C1 segment of cervical spinal cord (tissue), 14 donors: ENCODE measurements at regions not wholly inside any gene's neighbourhood (a gene's known extent, or its start where the extent isn't known, plus 50 kb on each side); places are given as distances from the start of the nearest gene placed in this dataset.
"Not testable (repeated sequence)": the region's sequence is repeated elsewhere in the genome, so short reads cannot be mapped to it uniquely, and the experiment has no call there.

Source experiments
- DNase-seq, 14 donors: peaks; one replicate each; lab custom pipeline; 2025; lab: John Stamatoyannopoulos, UW

DNA sequence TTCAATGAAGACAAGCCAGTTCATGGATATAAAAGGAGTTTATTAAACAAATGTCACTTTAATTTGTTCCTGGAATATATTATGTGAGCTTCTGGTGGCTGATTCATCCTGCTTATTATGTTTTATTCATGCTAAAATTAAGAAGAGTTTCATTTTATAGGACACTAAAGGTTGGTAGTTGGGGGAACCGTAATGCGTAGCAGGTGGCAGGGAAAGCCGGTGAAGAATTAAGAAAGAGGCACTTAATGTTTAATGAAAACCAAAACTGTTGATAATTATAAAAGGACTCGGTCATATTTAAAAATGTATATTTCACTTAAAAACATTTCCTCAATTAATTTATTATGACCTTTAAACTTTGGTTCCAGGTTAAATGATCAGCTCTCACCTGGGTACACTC is 94.3 kb downstream of the XKR3 start:
- DNase-seq = not testable (repeated sequence)

DNA sequence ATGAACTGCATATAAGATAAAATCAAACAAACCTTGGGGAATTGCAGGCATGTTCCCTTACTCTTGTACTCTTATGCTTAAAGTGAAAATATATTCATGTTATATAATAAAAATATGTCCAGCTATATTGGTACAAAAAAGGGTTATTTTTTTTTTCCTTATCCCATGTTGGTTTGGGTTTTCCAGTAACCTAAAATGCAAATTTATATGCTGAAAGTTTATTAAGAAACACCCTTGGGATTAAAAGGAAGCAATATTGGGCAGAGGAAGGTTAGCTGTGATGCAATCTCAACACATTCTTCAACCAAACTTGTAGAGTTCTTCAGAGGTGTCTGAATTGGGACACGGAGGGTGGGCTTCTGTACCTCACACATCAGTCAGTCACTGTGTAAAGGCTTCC is 97.7 kb downstream of the XKR3 start:
- DNase-seq = not testable (repeated sequence)

DNA sequence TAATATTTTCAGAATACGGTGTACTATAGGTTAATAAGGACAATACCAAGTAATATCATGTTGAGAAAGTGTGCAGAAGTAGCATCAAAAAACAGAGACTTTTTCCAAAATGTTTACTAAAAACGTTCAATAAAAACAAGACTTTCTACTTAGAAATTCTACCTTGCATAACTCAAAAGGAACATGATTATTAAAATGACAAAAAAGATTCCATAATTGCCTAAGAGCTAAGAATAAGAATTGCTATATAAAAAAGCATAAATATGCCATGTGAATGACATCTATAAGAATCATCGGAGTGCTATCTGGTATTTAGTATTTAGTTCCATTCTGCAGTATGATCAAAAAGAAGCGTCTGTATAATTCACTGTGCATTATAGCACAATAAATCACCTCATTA is 102.0 kb downstream of the XKR3 start:
- not testable (repeated sequence) for DNase-seq

DNA sequence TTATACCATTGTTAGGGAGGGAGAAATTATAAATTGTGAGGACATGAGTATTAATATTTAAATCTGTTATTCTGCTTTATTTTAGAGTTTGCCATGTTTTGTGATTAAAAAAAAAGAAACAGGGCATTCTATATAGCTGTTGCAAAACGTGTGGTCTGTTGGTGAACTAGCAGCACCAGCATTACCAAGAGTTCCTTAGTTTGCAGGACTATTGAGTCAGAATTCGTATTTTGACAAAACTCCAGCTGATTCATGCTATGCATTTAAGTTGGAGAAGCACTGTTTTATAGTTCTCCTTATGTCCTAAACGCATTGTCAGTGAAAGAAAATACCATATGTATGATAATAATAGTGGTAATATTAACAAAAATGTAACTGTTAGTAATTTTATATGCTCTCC is 102.6 kb downstream of the XKR3 start:
- not testable (repeated sequence) for DNase-seq

DNA sequence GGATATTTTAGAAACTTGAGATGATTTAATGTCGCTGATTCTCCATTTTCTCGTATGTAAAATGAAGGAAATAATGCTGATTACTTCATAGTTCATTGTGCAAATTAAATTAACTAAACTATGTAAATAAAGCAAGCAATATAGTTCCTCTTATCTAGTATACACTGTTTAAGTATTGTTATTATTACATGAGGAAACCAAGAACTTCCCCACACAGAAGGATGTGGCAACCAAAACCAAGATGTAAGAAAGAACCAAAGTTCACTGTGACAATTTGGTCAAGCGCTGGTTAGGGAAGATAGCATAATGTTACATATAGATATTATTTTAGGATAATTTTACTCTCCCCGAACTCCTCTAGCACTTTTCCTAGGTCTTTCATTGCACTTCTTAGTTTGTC is 103.2 kb downstream of the XKR3 start:
- DNase-seq = no peak

DNA sequence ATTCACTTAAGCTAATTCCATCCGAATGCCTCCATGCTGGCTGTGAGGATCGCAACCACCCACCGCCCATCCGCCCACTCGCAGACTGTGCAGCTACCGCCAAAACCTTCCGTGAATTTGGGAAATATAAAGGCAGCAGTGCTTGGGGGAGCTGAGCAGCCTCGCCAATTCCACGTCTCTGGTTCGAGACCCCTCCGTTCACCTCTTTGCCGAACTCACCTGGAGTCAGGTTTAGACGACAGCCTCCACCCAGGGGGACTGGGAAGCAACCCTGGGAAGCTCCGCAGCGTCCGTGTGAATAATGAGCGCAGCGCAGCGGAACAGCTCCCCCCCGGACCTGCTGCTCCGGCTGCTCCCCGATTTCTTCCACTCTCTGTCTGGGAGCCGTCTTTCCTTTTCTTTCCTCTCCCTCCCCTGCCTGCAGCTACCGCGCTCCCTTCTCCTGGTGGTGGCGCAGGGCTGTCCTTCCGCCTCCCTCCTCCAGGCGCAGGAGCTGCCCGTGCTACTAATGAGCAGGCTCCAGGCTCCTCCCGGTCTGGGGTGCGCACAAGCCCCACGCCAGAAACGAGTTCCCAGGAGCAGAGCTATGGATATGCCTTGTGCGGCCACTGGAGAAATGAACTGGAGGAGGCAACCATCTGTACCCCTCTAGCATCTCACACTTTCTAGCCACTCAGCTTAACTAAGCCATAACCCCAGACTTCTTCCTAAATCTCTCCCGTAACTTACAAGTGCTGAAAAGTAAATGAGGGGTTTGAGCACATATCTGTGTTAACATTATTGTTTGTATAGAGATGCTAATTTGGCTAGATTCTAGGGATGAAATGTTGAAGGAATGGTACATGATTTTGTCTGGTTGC is 107.3 kb downstream of the XKR3 start:
- DNase-seq = peak in 1 of 14 donors; percentile 7

DNA sequence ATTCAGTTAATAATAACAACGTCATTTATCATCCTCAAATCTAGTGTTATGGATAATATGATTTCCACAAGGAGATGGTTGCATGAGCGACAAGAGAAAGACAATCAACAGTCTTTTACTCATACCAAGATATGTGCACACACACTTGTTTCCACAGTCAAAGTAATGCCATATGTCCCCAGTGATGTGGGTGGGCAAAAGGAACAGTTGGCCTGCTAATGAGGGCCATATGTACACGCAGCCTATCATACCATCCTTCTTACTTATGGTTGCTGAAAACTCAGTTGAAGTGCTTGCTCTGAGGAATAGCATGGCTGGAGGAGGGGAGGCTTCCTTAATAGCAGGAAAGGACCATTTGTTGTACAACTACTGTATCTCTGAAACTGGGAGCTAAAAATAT is 110.6 kb downstream of the XKR3 start:
- DNase-seq = not testable (repeated sequence)

DNA sequence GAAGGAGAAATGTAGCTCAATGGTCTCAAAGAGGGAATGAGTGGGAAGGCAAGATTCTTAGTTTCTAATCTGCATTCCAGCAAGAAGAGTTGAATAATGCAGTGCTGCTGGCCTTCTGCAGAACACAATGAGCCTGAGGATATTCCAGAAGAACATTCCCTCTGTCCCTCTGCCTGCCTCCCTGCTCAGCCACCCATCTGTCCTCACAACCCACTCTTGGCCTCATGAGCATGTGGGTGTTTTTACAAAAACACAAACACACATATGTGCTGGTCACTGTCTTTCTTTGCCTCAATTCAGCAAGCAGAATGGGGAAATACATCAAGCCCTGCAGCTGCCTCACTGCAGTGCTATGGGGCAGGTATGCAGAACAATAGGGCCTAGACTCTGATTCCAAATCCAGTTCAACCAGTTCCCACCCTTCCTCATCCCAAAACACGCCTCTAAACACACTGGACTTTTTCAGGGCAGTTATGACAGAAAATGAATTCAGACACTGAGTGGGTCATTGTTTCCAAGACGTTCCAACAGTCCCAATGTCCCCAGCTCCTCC is 109.8 kb upstream of the CCT8L2 start:
- not testable (repeated sequence) for DNase-seq

DNA sequence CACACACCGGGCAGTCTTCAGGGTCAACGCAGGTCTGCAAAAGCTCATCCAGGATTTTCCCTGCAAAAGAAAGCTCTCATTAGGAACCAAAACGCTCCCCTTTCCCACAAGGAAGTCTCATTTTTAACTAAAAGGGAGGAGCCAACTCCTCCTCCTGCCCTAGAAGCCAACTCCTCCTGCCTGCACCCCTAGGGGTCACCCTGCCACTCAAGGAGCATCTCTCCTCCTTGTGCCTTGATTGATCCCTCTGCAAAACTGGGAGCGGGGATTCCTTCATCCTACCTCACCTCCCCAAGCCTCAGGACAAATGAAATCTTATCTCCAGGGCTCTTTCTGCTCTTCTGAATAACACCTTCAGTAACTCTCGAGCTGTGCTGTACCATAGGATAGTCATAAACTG is 107.8 kb upstream of the CCT8L2 start:
- not testable (repeated sequence) for DNase-seq

DNA sequence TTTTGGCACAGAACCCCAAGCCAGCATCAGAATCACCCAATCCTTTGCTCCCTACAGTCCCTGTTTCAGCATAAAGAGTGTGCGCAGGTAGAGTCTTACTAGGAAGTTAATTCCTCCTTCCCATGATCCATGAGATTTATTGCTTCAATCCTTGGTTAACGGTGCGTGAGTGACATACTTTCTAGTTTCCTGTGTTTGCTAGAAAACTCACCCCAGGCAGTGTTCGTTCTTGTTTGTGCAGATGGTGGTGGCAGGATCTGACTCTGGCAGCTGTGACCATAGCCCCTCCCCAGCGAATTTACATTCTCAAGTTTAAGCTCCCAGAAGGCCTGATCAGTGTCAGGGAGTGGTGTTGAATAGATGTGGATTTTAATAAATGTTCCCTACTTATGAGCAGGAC is 106.7 kb upstream of the CCT8L2 start:
- no peak for DNase-seq

DNA sequence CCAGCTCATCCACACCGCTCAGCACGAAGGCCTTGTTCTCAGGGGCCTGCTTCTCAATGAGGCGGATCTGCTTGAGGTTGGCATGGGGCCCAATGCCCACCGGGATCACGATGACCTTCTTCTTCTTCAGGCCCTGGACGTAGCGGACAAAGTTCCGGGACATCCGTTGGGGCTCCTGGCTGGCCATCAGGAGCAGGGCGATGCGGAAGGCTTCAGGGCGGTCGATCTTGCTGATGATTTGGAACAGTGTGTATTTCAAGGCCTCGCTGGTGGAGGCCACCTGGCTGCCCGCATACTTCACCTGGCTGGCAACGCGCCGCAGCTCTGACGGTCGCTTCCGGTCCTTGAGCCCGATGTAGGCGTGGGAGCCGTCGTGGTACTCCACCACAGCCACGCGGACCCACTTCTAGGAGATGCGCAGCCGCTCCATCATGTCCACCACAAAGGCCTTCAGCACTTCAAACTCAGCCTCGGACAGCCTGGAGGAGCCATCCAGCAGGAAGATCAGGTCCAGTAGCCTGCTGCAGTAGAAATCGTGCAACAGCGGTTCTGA is 105.0 kb upstream of the CCT8L2 start:
- not testable (repeated sequence) for DNase-seq

DNA sequence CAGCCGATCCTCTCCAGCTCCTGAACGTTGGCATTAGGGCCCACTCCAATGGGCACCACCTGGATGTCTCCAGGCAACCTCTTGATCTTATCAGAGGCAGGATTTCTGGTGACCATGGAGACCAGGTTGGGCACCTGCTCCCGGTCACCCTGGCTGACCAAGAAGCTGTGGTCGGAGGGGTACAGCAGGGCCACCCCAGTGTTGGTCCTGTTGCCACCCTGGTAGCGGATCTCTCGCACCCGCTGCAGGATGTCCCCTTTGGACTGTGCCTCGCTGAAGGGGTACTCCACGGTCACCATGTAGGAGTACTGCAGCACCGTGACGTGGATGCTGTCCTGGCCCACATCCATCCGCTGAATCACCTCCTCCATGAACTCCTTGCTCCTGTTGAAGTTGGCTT is 104.3 kb upstream of the CCT8L2 start:
- not testable (repeated sequence) for DNase-seq

DNA sequence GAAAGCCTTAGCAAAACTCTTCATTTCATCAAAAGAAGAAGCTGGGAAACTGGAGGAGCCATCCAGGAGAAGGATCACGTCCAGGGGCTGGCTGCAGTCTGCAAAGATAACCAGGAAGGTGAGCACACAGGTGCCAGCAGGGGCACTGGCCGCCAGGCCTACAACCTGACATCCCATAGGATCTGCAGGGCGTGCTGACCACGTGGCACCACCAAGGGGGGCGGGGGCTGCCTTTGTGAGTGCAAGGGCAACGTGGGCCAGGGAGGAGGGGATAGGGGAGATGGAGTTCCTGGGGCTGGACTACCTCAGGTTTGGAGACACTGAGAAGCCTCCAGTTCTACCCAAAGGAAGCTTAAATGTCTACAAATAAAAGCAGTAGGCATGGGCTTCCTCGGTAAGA is 102.7 kb upstream of the CCT8L2 start:
- DNase-seq = no peak

DNA sequence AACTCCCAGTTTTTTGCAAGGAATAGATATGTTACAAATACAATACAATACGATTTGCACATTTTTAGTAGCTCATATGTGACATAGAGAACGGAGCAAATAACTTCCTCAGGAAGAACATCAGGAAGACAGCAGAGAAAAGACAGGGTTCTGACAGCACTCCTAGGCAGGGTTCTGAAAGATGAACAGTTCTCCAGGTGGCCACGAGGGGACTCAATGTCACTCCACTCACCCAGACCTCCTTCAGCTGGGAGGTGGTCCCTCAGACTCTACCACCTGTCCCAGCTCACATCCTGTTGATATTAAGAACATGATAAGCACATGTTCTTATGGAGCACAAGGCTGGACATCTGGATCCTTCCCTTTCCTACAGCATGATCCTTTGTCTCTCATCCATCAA is 101.1 kb upstream of the CCT8L2 start:
- not testable (repeated sequence) for DNase-seq

DNA sequence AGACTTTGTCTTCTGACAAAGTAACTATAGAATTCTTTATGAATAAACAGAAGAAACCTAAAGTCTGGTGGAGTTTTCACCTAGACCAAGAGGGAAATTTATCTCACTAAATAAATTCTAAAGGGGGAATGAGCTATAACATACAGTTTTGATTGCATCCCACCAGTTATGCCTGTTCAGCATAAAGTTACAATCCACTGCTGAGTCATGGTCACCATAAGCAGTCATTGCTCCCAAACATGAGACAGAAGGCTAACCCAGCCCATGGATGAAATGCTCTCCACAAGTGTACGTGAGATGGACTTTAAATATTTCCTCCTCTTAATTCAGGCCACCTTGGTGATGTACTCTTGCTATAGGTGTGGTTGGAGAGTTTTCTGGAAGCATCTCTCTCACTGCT is 96.7 kb upstream of the CCT8L2 start:
- not testable (repeated sequence) for DNase-seq

DNA sequence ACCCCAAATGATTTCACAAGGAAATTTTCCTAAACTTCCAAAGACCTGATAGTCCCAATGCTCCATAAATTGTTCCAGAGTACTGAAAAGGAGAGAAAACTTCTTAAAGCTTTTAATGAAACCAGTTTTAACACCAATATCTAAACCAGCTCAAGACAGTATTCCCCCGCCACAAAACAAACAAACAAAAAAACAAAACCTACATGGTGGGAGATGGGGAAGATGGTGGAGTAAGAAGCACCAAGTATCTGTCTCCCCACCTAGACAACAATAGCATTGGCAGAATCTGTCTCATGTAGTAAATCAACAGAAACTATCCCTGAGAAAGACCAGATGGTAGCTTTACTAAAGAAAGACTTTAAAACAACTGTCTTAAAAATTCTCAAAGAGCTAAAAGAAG is 88.7 kb upstream of the CCT8L2 start:
- not testable (repeated sequence) for DNase-seq

DNA sequence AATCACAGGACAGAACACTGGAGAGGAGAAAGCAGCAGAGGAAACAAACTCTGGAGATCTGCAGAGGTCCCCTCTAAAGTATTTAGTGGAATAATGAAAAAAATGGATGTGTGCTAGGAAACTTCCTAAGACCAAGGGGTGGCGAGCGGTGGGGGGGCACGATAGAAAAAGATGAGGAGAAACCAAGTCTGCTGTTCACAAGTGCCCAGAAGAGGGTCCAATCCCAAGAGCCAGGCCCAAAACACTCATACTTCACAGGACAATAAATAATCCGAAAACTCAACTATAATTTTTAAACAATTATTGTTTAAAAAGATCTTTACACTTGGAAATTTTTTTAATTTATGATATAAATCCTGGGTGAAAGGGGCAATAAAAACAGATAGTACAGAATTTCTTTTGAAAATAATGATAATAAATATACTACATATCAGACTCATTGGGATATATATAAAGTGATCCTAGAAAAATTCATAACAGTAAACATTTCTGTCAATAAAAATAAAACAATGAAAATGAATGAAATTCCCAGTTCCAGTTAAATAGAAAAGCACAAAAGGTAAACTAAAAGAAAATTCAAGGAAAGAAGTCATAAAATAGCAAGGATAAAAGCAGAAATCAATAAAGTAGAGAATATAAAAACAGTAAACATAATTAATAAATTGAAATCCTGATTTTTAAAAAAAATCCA is 87.7 kb upstream of the CCT8L2 start:
- not testable (repeated sequence) for DNase-seq

DNA sequence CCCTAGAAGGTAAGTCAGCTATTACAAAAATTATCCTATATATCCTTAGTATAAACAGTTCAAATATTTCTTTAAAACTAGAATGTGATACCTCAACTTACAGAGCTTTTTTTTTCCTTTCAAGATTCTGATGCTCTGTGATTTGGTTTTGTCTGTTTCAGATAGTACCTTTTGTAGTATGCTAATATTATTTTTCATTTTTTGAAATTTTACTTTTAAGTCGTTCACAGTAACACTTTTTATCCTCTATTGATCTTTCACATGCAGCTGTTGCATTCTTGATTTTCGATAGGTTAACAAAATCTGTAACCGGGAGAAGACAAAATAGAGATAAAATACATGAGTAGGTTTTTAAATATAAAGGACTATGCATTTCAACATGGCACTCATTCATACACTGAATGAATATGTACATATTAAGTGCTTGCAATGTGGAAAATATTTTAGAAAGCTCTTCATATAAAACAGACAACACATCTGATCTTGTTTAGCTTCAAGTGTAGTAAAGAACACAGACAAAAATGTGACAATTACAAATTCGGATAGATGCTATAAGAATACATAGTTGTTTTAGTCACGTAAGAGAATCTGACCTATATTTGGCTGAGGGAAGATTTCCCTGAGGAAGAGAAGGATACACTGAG is 86.7 kb upstream of the CCT8L2 start:
- not testable (repeated sequence) for DNase-seq

DNA sequence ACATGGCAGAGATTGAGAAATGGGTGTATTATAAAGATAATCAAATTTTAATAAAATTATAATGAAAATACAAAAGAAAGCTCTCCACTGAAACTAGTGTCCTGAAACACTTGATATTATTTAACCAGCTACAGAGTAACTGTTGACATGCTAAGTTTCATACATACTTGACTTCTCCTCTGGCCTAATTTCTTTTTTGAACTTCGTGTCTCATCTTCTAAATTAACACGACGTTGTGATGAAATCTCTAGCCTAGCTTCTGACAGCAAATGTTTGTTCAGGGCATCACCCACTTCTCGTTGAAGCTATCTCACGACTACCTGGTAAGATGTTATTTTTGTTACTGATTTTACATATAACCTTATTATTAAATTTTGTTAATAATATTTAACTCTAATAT is 80.8 kb upstream of the CCT8L2 start:
- not testable (repeated sequence) for DNase-seq

DNA sequence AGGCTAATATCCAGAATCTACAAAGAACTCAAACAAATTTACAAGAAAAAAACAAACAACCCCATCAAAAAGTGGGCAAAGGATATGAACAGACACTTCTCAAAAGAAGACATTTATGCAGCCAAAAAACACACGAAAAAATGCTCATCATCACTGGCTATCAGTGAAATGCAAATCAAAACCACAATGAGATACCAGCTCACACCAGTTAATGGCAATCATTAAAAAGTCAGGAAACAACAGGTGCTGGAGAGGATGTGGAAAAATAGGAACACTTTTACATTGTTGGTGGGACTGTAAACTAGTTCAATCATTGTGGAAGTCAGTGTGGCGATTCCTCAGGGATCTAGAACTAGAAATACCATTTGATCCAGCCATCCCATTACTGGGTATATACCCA is 73.0 kb upstream of the CCT8L2 start:
- not testable (repeated sequence) for DNase-seq

DNA sequence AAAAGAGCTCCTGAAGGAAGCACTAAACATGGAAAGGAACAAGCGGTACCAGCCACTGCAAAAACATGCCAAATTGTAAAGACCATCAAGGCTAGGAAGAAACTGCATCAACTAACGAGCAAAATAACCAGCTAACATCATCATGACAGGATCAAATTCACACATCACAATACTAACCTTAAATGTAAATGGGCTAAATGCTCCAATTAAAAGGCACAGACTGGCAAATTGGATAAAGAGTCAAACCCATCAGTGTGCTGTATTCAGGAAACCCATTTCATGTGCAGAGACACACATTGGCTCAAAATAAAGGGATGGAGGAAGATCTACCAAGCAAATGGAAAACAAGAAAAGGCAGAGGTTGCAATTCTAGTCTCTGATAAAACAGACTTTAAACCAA is 69.7 kb upstream of the CCT8L2 start:
- not testable (repeated sequence) for DNase-seq

DNA sequence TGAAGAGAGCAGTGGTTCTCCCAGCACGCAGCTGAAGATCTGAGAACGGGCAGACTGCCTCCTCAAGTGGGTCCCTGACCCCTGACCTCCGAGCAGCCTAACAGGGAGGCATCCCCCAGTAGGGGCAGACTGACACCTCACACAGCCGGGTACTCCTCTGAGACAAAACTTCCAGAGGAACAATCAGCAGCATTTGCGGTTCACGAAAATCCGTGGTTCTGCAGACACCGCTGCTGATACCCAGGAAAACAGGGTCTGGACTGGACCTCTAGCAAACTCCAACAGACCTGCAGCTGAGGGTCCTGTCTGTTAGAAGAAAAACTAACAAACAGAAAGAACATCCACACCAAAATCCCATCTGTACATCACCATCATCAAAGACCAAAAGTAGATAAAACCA is 68.4 kb upstream of the CCT8L2 start:
- DNase-seq = not testable (repeated sequence)
